ENCODE measurements at regions not wholly inside any gene's neighbourhood (a gene's known extent, or its start where the extent isn't known, plus 50 kb on each side); places are given as distances from the start of the nearest gene placed in this dataset.

DNA sequence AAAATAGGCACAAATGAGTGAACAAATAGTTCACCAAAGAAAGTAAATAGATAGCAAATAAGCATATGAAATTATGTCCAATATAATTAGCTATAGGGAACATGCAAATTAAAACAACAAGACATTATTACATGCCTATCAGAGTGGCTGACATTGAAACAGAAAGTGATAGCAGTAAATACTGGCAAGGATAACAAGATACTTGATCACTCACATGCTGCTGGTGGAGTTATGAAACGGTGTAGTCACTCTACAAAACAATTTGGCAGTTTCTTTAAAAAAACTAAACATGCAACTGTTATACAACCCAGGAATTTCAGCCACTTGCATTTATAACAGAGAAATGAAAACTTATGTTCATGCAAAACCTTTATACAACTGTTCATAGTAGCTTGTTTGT lies 439.2 kb upstream of the ACVR2A start:
- no peak for DNase-seq (ENCODE audit: low read depth, low spot score)
- no peak overlapping the region for H3K4me3 ChIP-seq (ENCODE audit: low read length)

DNA sequence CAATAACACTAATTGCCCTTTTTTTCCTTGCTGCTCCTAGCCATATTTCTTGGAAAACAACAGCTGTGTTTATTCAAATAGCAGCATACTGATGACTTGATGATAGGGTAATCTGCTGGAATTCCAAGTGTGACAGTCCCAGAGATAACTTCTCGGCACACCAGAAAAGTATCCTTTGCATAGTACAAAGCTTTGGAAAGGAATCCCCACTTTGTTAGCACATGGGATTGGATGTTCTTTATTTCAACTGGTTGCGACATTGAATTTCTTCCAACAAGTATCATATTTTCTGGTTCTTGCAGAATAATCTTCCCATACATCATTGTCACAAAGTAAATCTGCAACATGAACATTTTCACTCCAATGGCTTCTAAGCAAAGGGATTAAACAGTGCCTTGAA lies 445.8 kb upstream of the ACVR2A start:
- H3K4me3 ChIP-seq (ENCODE audit: low read length), result no peak overlapping the region
- DNase-seq (ENCODE audit: low read depth, low spot score), result no peak

DNA sequence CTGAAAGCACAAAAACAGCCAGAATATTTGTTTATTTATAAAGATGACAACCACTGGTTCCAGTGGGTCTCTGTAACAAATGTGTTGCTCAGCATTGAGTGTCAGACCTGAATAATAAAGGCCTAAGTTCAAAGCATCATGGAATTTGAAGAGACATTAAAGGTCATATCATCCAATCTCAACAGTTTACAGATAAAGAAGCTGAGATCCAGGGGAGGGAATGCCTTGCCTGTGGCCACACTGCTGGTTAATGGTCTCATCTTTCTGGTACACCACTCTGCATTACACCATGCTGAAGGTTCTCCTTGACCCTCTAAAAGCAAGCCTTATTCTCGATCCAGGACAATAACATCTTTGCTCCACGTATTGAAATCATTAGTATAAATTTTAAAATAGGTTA lies 446.5 kb upstream of the ACVR2A start:
- H3K4me3 ChIP-seq (ENCODE audit: low read length), result no peak overlapping the region
- no peak for DNase-seq (ENCODE audit: low read depth, low spot score)

DNA sequence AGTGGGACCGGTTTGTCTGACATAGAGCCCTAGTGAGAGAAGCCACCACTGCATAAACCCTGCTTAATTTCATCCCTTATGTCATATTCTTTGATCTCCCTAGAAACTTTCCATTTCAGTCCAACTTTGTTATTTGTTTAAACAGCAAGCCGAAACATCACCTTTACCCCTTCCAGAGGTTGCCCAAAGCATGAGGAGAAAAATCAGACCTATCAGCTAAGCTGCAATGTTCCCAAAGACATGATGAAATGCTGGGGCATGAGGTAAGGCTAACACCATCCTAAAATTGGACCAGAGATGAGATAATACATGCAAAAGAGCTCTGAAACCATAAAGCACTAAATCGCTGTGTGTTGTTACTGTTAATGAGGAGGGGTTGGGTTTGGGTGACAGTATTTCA lies 447.9 kb upstream of the ACVR2A start:
- H3K4me3 ChIP-seq (ENCODE audit: low read length), result no peak overlapping the region
- DNase-seq (ENCODE audit: low read depth, low spot score), result no peak

DNA sequence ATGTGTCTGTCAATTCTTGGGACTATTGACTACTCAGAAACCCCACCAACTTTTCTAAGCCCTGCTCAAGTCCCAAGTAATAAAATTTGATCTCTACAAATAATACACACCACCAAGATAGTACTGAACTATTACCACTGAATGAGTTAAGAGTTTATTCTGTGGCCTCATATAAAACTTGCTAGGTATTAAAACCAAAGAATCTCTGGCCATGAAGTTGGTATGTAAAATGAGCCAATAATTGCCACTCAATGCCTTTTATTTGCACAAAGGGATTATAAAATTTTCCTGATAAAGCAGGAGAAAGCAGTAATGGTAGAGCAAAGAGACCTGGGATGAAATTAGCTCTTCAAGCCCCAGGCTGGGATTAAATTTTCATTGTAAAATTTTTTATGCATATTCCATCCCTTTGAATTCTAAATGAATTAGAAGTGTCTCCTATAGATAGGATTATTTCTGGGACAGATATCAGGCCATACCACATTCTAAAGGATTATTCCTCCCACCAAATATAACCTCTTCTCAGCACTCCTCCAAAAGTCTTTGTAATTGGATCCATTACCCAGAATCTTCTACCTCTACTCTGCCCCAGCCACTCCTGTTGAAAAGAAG lies 450.5 kb upstream of the ACVR2A start:
- no peak overlapping the region for H3K4me3 ChIP-seq (ENCODE audit: low read length)
- DNase-seq (ENCODE audit: low read depth, low spot score), result no peak

DNA sequence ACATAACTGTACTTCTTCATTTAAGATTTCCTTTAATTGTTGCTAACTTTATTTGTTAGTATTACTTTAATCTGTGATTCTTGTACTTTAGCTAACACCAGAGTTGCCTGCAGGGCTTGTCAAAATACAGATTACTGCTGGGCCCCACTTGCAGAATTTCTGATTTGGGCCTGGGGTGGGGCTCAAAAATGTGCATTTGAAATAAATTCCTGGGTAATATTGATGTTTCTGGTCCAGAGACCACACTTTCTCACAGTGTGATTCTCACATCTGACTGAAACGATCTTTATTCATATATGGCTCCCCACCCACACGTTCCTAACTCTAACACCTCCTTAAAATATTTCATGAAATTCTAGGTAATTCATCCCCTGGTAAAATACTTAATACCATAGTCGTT lies 452.6 kb upstream of the ACVR2A start:
- no peak overlapping the region for H3K4me3 ChIP-seq (ENCODE audit: low read length)
- no peak for DNase-seq (ENCODE audit: low read depth, low spot score)

DNA sequence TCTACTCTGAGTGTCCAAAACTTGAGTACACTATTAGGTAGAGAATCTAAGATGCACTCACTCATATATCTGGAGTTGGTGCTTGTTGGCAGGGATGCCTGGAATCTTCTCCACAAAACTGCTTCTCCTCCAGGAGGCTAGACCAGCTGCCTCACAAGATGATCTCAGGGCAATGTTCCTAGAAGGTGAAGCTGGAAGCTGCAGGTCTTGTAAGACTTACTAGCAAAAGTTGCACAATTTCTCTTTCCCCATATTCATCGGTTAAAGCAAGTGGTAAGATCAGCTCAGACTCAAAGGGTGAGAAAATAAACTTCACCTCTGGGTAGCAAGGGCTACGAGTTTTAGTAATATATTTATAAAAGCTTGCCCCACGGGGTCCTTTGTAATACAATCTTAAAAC lies 454.4 kb upstream of the ACVR2A start:
- no peak for DNase-seq (ENCODE audit: low read depth, low spot score)
- no peak overlapping the region for H3K4me3 ChIP-seq (ENCODE audit: low read length)

DNA sequence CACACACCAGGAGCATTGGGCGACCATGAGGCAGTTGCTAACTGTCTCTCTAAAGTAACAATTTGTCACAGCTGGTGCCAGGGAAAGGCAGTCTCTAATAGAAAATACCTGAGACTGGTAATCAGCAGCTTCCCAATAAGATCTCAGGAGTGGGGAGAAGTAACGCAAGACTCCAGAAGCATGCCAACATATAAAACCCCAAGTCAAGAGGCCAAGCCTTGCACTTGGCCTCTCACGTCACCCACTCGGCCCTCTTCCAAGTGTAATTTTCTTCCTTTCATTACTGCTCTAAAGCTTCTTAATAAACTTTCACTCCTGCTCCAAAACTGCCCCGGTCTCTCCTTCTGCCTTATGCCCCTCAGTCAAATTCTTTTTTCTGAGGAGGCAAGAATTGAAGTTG lies 455.6 kb upstream of the ACVR2A start:
- DNase-seq (ENCODE audit: low read depth, low spot score), result no peak

DNA sequence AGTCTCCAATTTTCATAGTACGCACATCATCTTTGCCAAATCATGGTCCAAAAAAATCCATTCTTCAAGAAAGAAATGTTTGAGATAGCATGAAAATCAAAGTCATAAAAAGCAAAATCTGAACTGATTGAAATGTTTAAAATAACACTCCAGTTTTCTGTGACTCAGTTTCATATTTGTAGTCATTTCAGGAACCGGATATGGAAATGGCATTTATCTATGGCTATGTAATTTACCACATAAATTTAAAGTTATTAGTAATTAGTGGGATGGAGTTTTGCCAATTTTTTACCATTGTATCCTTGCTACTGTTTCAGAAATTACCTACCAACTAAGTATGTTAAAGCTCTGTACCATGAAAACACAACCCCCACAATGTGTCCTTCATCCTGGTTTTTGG lies 456.6 kb upstream of the ACVR2A start:
- H3K4me3 ChIP-seq (ENCODE audit: low read length), result no peak overlapping the region
- no peak for DNase-seq (ENCODE audit: low read depth, low spot score)

More for the DNA sequence above, 455.6 kb upstream of the ACVR2A start:
- H3K4me3 ChIP-seq (ENCODE audit: low read length), result no peak overlapping the region

DNA sequence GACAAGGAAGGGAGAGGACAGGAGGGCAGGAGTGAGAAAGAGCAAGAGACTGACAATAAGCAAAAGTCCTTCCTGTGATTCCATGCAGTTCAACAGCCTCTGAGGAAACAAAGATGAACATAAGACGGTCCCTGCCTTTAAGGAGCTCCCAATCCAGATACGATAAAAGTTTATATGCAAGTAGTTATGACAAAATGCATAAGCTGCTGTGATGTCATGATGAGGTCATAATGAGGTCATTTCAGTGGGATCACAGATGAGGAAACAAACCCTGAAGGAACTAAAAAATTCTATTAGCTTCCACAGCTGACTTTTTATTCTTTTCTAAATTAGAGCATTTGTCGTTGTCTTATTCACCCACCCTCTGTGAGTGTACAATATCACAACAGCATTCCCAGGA lies 458.5 kb upstream of the ACVR2A start:
- H3K4me3 ChIP-seq (ENCODE audit: low read length), result no peak overlapping the region
- DNase-seq (ENCODE audit: low read depth, low spot score), result no peak

DNA sequence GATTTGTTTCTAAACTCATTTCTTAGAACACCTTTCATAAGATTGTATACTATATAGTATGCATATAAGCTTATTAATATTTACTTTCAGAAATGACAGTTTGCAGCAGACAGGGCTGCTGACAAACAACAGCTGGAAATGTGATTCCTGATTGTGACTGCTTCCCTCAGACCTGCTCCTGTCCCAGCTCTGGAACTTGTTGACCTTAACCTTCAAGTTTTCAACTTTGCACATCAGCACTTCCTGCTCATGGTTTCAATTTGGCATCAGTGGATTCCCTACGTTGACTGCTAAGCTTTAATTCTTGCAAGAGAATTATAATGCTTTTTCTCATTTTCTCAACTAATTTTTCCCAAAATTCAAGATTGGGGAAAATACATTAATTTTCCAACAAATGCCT lies 459.2 kb upstream of the ACVR2A start:
- no peak for DNase-seq (ENCODE audit: low read depth, low spot score)
- no peak overlapping the region for H3K4me3 ChIP-seq (ENCODE audit: low read length)

DNA sequence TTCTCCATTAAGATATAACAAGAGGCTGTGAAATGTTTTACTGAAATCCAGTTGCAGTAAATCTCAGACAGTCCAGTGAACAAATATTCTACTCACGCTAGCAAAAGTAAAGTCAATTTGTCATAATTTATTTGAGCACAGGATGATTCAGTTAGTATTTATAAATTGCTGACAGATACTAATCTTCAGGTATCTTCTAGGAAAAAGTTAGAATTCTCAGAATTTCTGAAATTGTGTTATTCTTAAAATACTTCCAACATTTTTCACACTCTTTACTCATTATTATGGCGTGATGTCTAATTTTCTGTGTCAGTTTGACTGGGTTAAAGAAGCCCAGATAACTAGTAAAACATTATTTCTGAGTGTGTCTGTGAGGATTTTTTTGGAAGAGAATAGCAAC lies 460.2 kb upstream of the ACVR2A start:
- H3K4me3 ChIP-seq (ENCODE audit: low read length), result no peak overlapping the region
- no peak for DNase-seq (ENCODE audit: low read depth, low spot score)

DNA sequence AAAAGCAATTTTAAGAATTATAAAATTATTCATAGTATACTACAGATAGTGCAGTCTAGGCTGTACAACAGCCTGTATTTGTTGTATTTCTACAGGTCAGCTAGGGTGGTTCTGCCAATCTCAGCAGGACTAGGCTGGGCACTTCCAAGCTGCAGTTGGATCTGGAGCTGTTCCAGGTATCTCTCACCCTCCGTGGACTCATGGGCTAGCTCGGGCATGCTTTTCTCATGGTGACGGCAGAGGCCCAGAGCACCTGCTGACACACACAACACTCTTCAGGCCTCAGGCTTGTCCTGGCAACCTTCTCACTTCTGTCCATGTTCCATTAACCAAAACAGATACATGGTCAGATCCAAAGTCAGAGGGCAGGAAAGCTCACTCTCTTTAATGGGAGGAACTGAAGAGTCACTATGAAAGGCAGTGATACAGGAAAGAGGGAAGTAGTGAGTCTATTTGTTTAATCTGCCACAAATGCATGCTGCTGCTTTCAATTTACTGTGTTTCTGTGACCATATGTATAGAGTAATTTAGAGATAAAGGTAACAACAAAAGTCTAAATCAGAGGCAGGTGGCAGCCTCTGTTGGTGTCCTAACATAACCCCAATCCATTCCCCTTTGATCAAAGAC lies 462.4 kb upstream of the ACVR2A start:
- H3K4me3 ChIP-seq (ENCODE audit: low read length), result no peak overlapping the region
- no peak for DNase-seq (ENCODE audit: low read depth, low spot score)

DNA sequence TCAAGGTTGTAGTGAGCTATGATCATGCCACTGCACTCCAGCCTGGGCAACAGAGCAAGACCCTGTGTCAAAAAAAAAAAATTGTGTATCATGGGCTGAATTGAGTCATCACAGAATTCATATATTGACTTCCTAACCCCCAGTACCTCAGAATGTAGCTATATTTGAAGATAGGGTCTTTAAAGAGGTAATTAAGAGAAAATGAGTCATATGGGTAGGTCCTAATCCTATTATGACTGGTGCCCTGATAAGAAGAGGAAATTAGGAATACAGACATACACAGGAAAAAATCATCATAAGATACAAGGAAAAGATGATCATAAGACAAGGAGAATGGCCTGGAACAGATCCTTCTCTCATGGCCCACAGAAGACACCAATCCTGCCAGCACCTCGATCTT lies 466.4 kb upstream of the ACVR2A start:
- no peak for DNase-seq (ENCODE audit: low read depth, low spot score)
- H3K4me3 ChIP-seq (ENCODE audit: low read length), result no peak overlapping the region

DNA sequence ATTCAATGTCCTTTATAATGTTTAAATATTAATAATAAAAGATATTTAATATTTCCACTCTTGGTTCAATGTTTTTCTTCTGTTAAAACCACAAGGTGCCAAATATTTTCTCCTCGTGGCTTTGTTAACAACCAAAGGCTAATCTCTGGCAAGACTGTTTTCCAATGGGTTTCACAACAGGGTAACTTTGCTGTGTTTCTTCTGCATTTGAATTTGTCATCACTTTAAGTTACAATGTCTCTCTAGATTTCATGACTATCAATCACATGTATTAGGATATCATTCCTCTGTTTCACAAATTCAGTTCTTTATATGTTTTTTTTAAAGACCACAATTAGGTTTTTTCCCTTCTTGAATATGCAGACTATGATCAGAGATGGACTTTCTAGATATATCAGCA lies 469.8 kb upstream of the ACVR2A start:
- no peak overlapping the region for H3K4me3 ChIP-seq (ENCODE audit: low read length)
- no peak for DNase-seq (ENCODE audit: low read depth, low spot score)

DNA sequence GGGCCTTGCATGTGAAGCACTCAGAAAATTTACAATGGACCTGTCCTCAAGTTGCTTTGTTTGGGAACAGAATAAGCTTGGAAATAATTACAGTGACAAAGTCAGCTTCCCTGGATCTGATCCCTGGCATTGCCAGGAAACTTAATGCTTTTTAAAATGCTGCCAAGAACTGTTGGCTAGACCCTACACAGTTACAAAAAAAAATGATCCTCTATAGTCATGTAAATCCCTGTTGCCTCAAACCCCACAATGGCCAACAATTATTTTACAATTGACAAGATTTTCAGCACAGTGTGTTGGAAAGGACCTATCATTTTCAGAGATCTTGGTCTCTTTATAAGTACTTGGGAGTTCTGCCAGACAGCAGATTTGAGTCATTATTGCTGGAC lies 470.4 kb upstream of the ACVR2A start:
- H3K4me3 ChIP-seq (ENCODE audit: low read length), result no peak overlapping the region

DNA sequence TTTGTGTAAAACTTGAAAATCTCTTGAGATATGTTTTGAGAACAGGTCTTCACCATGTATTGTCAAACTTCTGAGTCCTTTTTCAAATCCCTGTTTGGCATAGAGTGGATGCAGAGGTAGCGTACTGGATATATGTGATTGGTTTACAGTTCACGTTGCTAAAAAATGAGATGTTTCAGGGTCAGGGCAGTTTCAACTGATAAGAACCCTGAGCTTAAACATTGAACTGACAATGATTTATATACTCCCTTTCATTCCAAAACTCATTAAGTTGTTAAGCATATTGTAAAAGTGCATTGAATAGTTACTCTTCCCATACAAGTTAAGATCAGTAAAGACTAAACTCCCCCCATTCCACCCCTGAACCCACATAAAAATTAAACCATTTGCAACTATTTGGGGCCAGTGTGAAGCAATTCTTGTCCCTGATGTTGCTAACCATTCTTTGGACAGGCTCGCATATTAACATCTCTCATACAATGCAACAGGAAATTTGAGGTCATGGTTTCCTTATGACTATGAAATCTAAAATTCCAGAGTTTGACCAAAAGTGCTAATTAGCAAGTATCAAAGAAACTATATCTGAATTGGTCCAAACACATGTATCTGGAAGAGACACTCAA lies 470.9 kb upstream of the ACVR2A start:
- H3K4me3 ChIP-seq (ENCODE audit: low read length), result no peak overlapping the region
- DNase-seq (ENCODE audit: low read depth, low spot score), result no peak

More for the DNA sequence above, 470.4 kb upstream of the ACVR2A start:
- no peak for DNase-seq (ENCODE audit: low read depth, low spot score)

DNA sequence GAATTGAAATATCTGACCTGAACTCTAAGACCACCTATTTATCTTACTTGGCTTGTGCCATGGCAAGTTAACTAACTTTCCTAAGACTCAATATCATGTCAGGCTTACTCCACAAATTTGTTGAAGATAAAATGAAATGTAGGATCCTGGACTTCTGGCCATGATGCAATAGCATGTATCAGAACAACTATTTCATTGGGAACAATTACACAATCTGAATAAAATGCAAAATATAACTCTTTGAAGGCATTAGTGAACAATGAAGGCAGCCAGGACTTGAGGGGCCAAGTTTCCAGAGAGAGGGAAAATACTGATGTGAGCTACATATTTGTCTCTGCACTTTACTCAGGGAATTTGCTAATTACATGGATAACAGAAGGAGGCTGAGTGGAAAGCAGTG lies 476.5 kb upstream of the ACVR2A start:
- no peak overlapping the region for H3K4me3 ChIP-seq (ENCODE audit: low read length)
- DNase-seq (ENCODE audit: low read depth, low spot score), result no peak

DNA sequence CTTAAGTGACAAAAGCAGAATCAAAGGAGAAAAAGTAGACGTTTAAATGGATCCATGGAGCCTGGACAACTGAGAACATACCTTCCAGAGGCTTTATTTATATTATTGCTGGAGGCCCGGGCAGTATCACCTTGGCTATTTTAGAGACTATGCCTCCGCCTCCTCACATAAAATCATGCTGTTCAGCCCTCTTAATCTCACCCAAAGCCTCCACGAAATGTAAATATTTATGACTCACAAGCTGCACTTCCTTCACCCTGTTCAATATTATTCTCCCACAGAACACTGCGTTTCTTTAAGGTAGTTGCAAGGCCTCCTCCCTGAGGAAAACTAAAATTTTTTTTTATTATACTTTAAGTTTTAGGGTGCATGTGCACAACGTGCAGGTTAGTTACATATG lies 478.6 kb upstream of the ACVR2A start:
- no peak overlapping the region for H3K4me3 ChIP-seq (ENCODE audit: low read length)
- no peak for DNase-seq (ENCODE audit: low read depth, low spot score)

DNA sequence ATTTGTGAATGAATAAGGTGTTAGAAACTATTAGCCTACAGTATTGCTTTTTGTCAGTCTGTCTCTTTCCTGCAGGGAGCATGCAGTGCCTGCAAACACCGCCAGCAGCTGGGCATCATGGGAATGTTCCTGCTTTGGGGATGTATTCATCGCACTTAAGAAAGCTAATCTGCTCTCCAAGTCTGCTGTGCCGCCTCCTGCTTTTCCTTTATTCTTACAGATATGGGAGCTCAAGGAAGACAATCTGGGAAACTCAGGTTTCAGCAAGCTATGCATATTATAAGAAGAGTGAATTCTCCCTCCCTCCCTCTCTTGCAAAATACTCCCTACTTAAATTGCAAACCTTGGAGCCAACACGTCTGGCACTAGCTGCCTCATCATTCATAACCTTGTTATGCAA lies 479.2 kb upstream of the ACVR2A start:
- DNase-seq (ENCODE audit: low read depth, low spot score), result no peak
- H3K4me3 ChIP-seq (ENCODE audit: low read length), result no peak overlapping the region

DNA sequence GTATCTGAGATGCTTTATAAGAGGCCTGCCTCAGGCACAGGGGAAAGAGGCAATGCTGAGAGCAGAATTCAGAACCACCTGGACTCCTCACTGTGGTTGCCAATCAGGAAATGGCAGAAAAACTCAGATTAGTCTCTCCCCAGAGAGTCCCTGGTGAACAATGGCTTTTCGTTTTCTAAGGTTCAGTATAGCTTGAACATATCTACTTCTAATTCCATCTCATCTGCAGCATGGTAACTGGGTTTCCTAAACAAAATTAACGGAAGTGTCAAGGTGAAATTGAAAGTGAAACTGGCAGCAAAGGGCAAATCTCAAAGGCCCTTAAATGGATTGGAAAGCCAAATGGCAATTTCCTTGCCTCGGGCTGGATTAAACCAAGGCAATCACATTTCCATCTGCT lies 480.2 kb upstream of the ACVR2A start:
- peak; percentile 35 for DNase-seq (ENCODE audit: low read depth, low spot score)
- no peak overlapping the region for H3K4me3 ChIP-seq (ENCODE audit: low read length)

Data from Jurkat, Clone E6-1 (cell line).